HCT116 (cell line): ENCODE measurements at regions not wholly inside any gene's neighbourhood (a gene's known extent, or its start where the extent isn't known, plus 50 kb on each side); places are given as distances from the start of the nearest gene placed in this dataset.

ENCODE experiments used
- ATAC-seq: fragments of 200-7000 bp; cut with Tn5 transposase; 2 replicates; pipeline ENCODE4 v1.9.1; 2020; ENCODE audit warnings: mild to moderate bottlenecking, moderate library complexity
- BruUV-seq: library from RNA; stranded (reverse); fragments of 400-500 nt; replicated peaks from 2 replicates; lab custom pipeline; 2021; lab: Mats Ljungman, UMichigan
- CTCF ChIA-PET: fragments of 300-600 bp; sonication (Branson Sonifier 250); formaldehyde crosslinking; loops from one replicate; lab custom pipeline; 2021; ENCODE audit warnings: antibody characterized with exemption; lab: Charles Lee
- POLR2A ChIA-PET: fragments of 300-600, 350-600 bp; sonication (Branson Sonifier 250); formaldehyde crosslinking; loops from one replicate; lab custom pipeline; 2021; ENCODE audit warnings: antibody characterized with exemption; lab: Charles Lee
- RAD21 ChIA-PET, 2 experiments: fragments of 300-600 bp; sonication (Branson Sonifier 250); formaldehyde crosslinking; loops; one replicate each; lab custom pipeline; 2023; ENCODE audit warnings: low total read pairs in 2 of 2; ENCODE audit not compliant: uncharacterized antibody in 2 of 2, unreplicated experiment in 2 of 2, low non-redundant PET in 1 of 2; lab: Charles Lee
- DNase-seq: peaks from one replicate; pipeline ENCODE4 v3.0.0-alpha.2; 2010; ENCODE audit warnings: low read depth, low spot score
- H2AFZ ChIP-seq: fragments of 200-600 bp; shearing (Covaris generic), sonication (generic); 2 replicates; pipeline ENCODE4 v1.6.1; 2017; ENCODE audit warnings: low read depth, mixed run types, mixed read lengths, antibody characterized with exemption, low read length; ENCODE audit not compliant: poor library complexity, severe bottlenecking
- H3K27ac ChIP-seq: 2 replicates; pipeline ENCODE4 v1.5.1; 2012; ENCODE audit warnings: low read depth, low read length
- H3K27me3 ChIP-seq: fragments of 200-600 bp; sonication (generic); 2 replicates; pipeline ENCODE4 v1.6.1; 2016; ENCODE audit warnings: mixed run types, low read length, mixed read lengths; ENCODE audit not compliant: insufficient read depth
- H3K36me3 ChIP-seq, 2 experiments: fragments of 200-500 bp in 1 of 2; fragments of 200-600 bp in 1 of 2; sonication (Bioruptor generic) in 1 of 2; sonication (generic) in 1 of 2; 2 replicates each; pipeline versions ENCODE4 v1.5.1 to v1.6.1; 2014 to 2016; ENCODE audit warnings: low read length in 2 of 2, inconsistent platforms in 1 of 2, mixed read lengths in 1 of 2, mixed run types in 1 of 2; ENCODE audit not compliant: insufficient read depth in 2 of 2, control insufficient read depth in 1 of 2
- H3K4me1 ChIP-seq, 2 experiments: fragments of 200-600 bp in 1 of 2; sonication (generic) in 1 of 2; 2 replicates each; pipeline versions ENCODE4 v1.5.1 to v1.6.1; 2012 to 2017; ENCODE audit warnings: low read length in 2 of 2, inconsistent platforms in 1 of 2, mild to moderate bottlenecking in 1 of 2, mixed read lengths in 1 of 2, mixed run types in 1 of 2, moderate library complexity in 1 of 2; ENCODE audit not compliant: insufficient read depth in 2 of 2, control insufficient read depth in 1 of 2
- H3K4me2 ChIP-seq: fragments of 200-600 bp; sonication (generic); 2 replicates; pipeline ENCODE4 v1.6.1; 2017; ENCODE audit warnings: mixed run types, low read length, mixed read lengths
- H3K4me3 ChIP-seq, 2 experiments: fragments of 200-600 bp in 1 of 2; sonication (generic) in 1 of 2; replicated peaks in 1 of 2; 2 replicates each; pipeline ENCODE4 v1.5.1; 2011 to 2016; ENCODE audit warnings: low read length in 2 of 2, control low read depth in 1 of 2, low read depth in 1 of 2, mild to moderate bottlenecking in 1 of 2, mixed read lengths in 1 of 2, mixed run types in 1 of 2
- H3K79me2 ChIP-seq: fragments of 200-600 bp; sonication (generic); 2 replicates; pipeline ENCODE4 v1.6.1; 2017; ENCODE audit warnings: mild to moderate bottlenecking, mixed run types, low read length, moderate library complexity, mixed read lengths; ENCODE audit not compliant: insufficient read depth
- H3K9ac ChIP-seq: fragments of 200-600 bp; sonication (generic); 2 replicates; pipeline ENCODE4 v1.6.1; 2016; ENCODE audit warnings: low read length, mixed read lengths
- H3K9me2 ChIP-seq: fragments of 200-600 bp; sonication (generic), shearing (Covaris generic); 2 replicates; pipeline ENCODE4 v1.6.1; 2017; ENCODE audit warnings: mixed run types, mild to moderate bottlenecking, moderate library complexity; ENCODE audit not compliant: insufficient read depth
- H3K9me3 ChIP-seq, 2 experiments: fragments of 200-500 bp in 1 of 2; fragments of 200-600 bp in 1 of 2; sonication (Bioruptor generic) in 1 of 2; sonication (generic) in 1 of 2; 2 replicates each; pipeline ENCODE4 v1.6.1; 2014 to 2017; ENCODE audit warnings: low read length in 2 of 2, mixed read lengths in 2 of 2, inconsistent platforms in 1 of 2, low read depth in 1 of 2, mild to moderate bottlenecking in 1 of 2, mixed run types in 1 of 2, moderate library complexity in 1 of 2; ENCODE audit not compliant: control insufficient read depth in 1 of 2, insufficient read depth in 1 of 2
- H4K20me1 ChIP-seq: fragments of 200-600 bp; sonication (generic), shearing (Covaris generic); 2 replicates; pipeline ENCODE4 v1.6.1; 2017; ENCODE audit warnings: mixed run types, mild to moderate bottlenecking, moderate library complexity; ENCODE audit not compliant: insufficient read depth
- CEBPB ChIP-seq: IDR thresholded peaks from 2 replicates; pipeline ENCODE4 v1.6.1; 2012; ENCODE audit warnings: low read depth
- EGR1 ChIP-seq: IDR thresholded peaks from 2 replicates; pipeline ENCODE4 v1.6.1; 2012; ENCODE audit warnings: low read depth
- EZH2phosphoT487 ChIP-seq: fragments of 200-600 bp; IDR thresholded peaks from 2 replicates; pipeline ENCODE4 v1.6.1; 2018; ENCODE audit warnings: antibody characterized with exemption, borderline replicate concordance
- JUND ChIP-seq: IDR thresholded peaks from 2 replicates; pipeline ENCODE4 v1.6.1; 2012
- POLR2AphosphoS5 ChIP-seq: IDR thresholded peaks from 2 replicates; pipeline ENCODE4 v1.6.1; 2011; ENCODE audit warnings: mild to moderate bottlenecking, low read depth, low read length, moderate library complexity
- SIN3A ChIP-seq: IDR thresholded peaks from 2 replicates; pipeline ENCODE4 v1.6.1; 2012; ENCODE audit warnings: low read depth
- TCF7L2 ChIP-seq: IDR thresholded peaks from 2 replicates; pipeline ENCODE4 v1.7.0; 2011; ENCODE audit warnings: borderline replicate concordance, inconsistent platforms; ENCODE audit not compliant: insufficient read depth, insufficient read length; ENCODE audit errors: extremely low read depth
- ZFX ChIP-seq: fragments of 450-650 bp; IDR thresholded peaks from 2 replicates; pipeline ENCODE4 v1.6.1; 2017
- ZNF274 ChIP-seq: fragments of 200-500 bp; sonication (Bioruptor generic); IDR thresholded peaks from 2 replicates; pipeline ENCODE4 v1.6.1; 2014; ENCODE audit warnings: mild to moderate bottlenecking, low read depth, low read length, inconsistent platforms
- intact Hi-C: fragments of 100-400 bp; cut with micrococcal nuclease; formaldehyde crosslinking; loops from 2 replicates; pipeline ENCODE4 v1.10.0; 2022
- TF ChIP-seq, protein P1 (sequence below): IDR thresholded peaks from 2 replicates; pipeline ENCODE4 v1.6.1; 2012; ENCODE audit warnings: low read depth
- TF ChIP-seq, protein P2 (sequence below), 3 experiments: fragments of 200-600 bp in 1 of 3; sonication (generic) in 1 of 3; IDR thresholded peaks in 2 of 3; conservative IDR thresholded peaks in 1 of 3; 2 replicates each; pipeline ENCODE4 v1.5.1; 2012 to 2017; ENCODE audit warnings: low read depth in 2 of 3, low read length in 2 of 3, antibody characterized with exemption in 1 of 3, borderline replicate concordance in 1 of 3, control low read depth in 1 of 3, mild to moderate bottlenecking in 1 of 3, mixed read lengths in 1 of 3, mixed run types in 1 of 3, moderate library complexity in 1 of 3; ENCODE audit not compliant: insufficient read depth in 1 of 3

DNA sequence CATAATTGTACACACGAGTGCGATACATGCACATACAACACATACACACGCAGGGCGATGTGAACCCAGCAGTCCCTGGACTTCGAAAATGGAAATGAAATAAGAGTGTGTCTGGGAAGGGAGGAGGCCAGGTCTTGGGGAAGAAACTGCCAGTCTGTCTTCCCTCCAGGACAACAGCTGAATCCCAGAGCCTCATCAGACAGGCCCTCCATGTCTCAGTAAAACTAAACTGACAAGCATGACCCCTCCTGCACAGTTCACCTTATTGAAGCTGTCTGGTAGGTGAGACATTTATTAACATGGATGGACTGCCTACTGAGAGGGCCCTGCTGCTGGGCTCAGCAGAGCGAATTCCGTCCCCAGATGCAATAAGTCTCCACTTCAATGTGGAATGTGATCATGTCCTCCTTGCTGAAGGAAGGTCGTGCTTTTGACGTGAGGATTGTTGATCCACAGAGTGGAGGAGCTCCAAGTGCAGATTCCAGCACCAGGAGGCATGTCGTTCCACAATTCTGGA, 117.4 kb downstream of the SOX9 start:
- Histone ChIP-seq H3K9me2 (no peaks in the 10 kb centered on the region), H3K9ac (no peak overlapping the region), H2AFZ (no peak overlapping the region), H3K4me2 (no peak overlapping the region), H3K79me2 (no peaks in the 10 kb centered on the region), H3K36me3 (no peaks in the 10 kb centered on the region), H4K20me1 (no peaks in the 10 kb centered on the region), H3K9me3 (no peaks in the 10 kb centered on the region), H3K4me3 (no peak overlapping the region), H3K4me1 (no peaks in the 10 kb centered on the region)
- CTCF ChIA-PET, result no interaction called here
- no peak for DNase-seq
- intact Hi-C loops, result no loop called here
- RAD21 ChIA-PET, result no interaction called here
- TF ChIP-seq, protein P1, sequence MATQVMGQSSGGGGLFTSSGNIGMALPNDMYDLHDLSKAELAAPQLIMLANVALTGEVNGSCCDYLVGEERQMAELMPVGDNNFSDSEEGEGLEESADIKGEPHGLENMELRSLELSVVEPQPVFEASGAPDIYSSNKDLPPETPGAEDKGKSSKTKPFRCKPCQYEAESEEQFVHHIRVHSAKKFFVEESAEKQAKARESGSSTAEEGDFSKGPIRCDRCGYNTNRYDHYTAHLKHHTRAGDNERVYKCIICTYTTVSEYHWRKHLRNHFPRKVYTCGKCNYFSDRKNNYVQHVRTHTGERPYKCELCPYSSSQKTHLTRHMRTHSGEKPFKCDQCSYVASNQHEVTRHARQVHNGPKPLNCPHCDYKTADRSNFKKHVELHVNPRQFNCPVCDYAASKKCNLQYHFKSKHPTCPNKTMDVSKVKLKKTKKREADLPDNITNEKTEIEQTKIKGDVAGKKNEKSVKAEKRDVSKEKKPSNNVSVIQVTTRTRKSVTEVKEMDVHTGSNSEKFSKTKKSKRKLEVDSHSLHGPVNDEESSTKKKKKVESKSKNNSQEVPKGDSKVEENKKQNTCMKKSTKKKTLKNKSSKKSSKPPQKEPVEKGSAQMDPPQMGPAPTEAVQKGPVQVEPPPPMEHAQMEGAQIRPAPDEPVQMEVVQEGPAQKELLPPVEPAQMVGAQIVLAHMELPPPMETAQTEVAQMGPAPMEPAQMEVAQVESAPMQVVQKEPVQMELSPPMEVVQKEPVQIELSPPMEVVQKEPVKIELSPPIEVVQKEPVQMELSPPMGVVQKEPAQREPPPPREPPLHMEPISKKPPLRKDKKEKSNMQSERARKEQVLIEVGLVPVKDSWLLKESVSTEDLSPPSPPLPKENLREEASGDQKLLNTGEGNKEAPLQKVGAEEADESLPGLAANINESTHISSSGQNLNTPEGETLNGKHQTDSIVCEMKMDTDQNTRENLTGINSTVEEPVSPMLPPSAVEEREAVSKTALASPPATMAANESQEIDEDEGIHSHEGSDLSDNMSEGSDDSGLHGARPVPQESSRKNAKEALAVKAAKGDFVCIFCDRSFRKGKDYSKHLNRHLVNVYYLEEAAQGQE, result no peak
- TF ChIP-seq ZNF274 (no peak), TCF7L2 (no peak)
- TF ChIP-seq, all 23 proteins: peak for 0
- Histone ChIP-seq H3K27ac (no peak overlapping the region), H3K27me3 (no peaks in the 10 kb centered on the region)
- no peak for ATAC-seq
- no TSS peak for BruUV-seq
- POLR2A ChIA-PET, result no interaction called here

DNA sequence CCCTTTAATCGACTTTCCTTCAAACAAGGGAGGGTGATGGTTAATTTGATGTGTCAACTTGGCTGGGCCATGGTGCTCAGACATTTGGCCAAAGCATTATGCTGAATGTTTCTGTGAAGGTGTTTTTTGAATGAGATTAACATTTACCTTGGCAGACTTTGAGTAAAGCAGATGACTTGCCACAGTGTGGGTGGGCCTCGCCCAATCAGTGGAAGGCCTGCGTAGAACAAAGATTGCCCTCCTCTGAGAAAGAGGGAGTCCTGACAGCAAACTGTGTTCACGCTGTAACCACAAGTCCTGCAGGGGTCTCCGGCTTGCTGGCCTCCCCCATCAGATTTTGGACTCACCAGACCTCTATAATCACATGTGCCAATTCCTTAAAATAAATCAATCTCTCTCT, 118.7 kb downstream of the SOX9 start:
- no peak overlapping the region for H3K9ac ChIP-seq
- no peak overlapping the region for H2AFZ ChIP-seq
- no peak overlapping the region for H3K4me3 ChIP-seq
- H4K20me1 ChIP-seq, result no peaks in the 10 kb centered on the region
- H3K27me3 ChIP-seq, result no peaks in the 10 kb centered on the region
- ChIA-PET RAD21 (no interaction called here), POLR2A (no interaction called here), CTCF (no interaction called here)
- H3K4me1 ChIP-seq, result no peaks in the 10 kb centered on the region
- no peak overlapping the region for H3K4me2 ChIP-seq
- peaks cover 0 to 5% of the 10 kb centered on the region in 2 experiments; a peak in 1 of 4 replicates for H3K9me3 ChIP-seq
- no peak for ATAC-seq
- BruUV-seq, result no TSS peak
- H3K79me2 ChIP-seq, result no peaks in the 10 kb centered on the region
- no peaks in the 10 kb centered on the region for H3K36me3 ChIP-seq
- no peak for DNase-seq
- intact Hi-C loops, result no loop called here
- H3K9me2 ChIP-seq, result no peaks in the 10 kb centered on the region
- H3K27ac ChIP-seq, result no peak overlapping the region
- no peak for TF ChIP-seq ZFX
- TF ChIP-seq EZH2phosphoT487, result no peak
- TF ChIP-seq, protein P2, sequence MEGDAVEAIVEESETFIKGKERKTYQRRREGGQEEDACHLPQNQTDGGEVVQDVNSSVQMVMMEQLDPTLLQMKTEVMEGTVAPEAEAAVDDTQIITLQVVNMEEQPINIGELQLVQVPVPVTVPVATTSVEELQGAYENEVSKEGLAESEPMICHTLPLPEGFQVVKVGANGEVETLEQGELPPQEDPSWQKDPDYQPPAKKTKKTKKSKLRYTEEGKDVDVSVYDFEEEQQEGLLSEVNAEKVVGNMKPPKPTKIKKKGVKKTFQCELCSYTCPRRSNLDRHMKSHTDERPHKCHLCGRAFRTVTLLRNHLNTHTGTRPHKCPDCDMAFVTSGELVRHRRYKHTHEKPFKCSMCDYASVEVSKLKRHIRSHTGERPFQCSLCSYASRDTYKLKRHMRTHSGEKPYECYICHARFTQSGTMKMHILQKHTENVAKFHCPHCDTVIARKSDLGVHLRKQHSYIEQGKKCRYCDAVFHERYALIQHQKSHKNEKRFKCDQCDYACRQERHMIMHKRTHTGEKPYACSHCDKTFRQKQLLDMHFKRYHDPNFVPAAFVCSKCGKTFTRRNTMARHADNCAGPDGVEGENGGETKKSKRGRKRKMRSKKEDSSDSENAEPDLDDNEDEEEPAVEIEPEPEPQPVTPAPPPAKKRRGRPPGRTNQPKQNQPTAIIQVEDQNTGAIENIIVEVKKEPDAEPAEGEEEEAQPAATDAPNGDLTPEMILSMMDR (IDR thresholded peaks at IDR 0.05 in 2 of 3, conservative IDR thresholded peaks at IDR 0.05 in 1 of 3; ENCODE audit: borderline replicate concordance in 1 of 3, insufficient read depth in 1 of 3, low read depth in 2 of 3, low read length in 2 of 3), result no peak
- no peak for TF ChIP-seq SIN3A
- TF ChIP-seq JUND, result no peak
- TF ChIP-seq, protein P1, result no peak
- no peak for TF ChIP-seq TCF7L2
- TF ChIP-seq CEBPB, result no peak
- TF ChIP-seq EGR1, result no peak
- no peak for TF ChIP-seq POLR2AphosphoS5
